ENCODE measurements at regions not wholly inside any gene's neighbourhood (a gene's known extent, or its start where the extent isn't known, plus 50 kb on each side); places are given as distances from the start of the nearest gene placed in this dataset.

DNA sequence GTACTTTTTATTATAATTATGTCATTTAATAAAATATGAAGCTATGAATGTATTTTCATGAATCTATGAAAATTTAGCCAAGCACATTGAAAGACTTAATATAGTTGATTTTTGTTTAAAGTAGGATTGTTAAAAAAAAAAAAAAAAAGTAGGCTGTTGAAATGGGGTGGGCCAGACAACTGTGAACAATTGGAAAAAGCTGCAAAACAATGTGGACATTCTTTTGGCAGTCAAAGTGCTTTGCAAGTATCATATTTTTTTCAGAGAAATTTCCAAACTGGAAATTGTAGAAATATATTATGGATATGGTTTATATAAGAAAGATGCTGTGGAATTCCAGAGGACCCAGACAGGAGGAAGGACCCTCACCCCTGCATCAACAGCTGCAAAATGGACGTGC is 82.1 kb downstream of the ETAA1 start:
- no peak for TF ChIP-seq REST (IDR thresholded peaks at IDR 0.05)
- TF ChIP-seq CTCF (IDR thresholded peaks at IDR 0.05; ENCODE audit: low read depth, low read length, missing input control): no peak
- no peak for TF ChIP-seq ATF3 (IDR thresholded peaks at IDR 0.05)
- TF ChIP-seq, protein P1, sequence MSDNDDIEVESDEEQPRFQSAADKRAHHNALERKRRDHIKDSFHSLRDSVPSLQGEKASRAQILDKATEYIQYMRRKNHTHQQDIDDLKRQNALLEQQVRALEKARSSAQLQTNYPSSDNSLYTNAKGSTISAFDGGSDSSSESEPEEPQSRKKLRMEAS (IDR thresholded peaks at IDR 0.05): no peak
- TF ChIP-seq, protein P2, sequence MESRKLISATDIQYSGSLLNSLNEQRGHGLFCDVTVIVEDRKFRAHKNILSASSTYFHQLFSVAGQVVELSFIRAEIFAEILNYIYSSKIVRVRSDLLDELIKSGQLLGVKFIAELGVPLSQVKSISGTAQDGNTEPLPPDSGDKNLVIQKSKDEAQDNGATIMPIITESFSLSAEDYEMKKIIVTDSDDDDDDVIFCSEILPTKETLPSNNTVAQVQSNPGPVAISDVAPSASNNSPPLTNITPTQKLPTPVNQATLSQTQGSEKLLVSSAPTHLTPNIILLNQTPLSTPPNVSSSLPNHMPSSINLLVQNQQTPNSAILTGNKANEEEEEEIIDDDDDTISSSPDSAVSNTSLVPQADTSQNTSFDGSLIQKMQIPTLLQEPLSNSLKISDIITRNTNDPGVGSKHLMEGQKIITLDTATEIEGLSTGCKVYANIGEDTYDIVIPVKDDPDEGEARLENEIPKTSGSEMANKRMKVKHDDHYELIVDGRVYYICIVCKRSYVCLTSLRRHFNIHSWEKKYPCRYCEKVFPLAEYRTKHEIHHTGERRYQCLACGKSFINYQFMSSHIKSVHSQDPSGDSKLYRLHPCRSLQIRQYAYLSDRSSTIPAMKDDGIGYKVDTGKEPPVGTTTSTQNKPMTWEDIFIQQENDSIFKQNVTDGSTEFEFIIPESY (IDR thresholded peaks at IDR 0.05): no peak
